ENCODE measurements at regions not wholly inside any gene's neighbourhood (a gene's known extent, or its start where the extent isn't known, plus 50 kb on each side); places are given as distances from the start of the nearest gene placed in this dataset.

DNA sequence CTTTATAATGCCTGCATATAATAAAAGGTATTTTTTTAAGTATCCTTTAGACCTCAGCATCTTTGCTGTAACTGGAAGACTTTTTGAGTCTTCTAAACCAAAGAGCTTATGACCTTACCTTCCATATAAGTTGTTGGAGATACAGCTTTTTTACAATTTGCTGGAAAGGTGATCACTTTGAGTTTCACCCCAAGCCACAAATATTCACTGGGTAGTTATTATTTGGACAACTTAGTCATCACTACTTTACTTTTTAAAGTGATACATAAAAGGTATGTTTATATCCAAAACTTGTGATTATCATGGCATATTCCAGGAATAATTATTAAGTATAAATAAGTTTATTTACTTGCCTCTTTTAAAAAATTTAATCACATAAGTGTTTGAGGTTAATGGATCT is 246.7 kb upstream of the NRIP1 start:
- TF ChIP-seq, protein P1, sequence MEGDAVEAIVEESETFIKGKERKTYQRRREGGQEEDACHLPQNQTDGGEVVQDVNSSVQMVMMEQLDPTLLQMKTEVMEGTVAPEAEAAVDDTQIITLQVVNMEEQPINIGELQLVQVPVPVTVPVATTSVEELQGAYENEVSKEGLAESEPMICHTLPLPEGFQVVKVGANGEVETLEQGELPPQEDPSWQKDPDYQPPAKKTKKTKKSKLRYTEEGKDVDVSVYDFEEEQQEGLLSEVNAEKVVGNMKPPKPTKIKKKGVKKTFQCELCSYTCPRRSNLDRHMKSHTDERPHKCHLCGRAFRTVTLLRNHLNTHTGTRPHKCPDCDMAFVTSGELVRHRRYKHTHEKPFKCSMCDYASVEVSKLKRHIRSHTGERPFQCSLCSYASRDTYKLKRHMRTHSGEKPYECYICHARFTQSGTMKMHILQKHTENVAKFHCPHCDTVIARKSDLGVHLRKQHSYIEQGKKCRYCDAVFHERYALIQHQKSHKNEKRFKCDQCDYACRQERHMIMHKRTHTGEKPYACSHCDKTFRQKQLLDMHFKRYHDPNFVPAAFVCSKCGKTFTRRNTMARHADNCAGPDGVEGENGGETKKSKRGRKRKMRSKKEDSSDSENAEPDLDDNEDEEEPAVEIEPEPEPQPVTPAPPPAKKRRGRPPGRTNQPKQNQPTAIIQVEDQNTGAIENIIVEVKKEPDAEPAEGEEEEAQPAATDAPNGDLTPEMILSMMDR (IDR thresholded peaks at IDR 0.05): no peak
- TF ChIP-seq POLR2A (IDR thresholded peaks at IDR 0.05) (no peak), POLR2AphosphoS5 (IDR thresholded peaks at IDR 0.05; ENCODE audit: insufficient read depth in 1 of 2, low read depth in 1 of 2) (no peak)

Data from vagina (tissue), 2 donors.